ENCODE measurements at regions not wholly inside any gene's neighbourhood (a gene's known extent, or its start where the extent isn't known, plus 50 kb on each side); places are given as distances from the start of the nearest gene placed in this dataset.
A peak's percentile ranks its signal among the peaks of the same experiment; 100 is the strongest.

DNA sequence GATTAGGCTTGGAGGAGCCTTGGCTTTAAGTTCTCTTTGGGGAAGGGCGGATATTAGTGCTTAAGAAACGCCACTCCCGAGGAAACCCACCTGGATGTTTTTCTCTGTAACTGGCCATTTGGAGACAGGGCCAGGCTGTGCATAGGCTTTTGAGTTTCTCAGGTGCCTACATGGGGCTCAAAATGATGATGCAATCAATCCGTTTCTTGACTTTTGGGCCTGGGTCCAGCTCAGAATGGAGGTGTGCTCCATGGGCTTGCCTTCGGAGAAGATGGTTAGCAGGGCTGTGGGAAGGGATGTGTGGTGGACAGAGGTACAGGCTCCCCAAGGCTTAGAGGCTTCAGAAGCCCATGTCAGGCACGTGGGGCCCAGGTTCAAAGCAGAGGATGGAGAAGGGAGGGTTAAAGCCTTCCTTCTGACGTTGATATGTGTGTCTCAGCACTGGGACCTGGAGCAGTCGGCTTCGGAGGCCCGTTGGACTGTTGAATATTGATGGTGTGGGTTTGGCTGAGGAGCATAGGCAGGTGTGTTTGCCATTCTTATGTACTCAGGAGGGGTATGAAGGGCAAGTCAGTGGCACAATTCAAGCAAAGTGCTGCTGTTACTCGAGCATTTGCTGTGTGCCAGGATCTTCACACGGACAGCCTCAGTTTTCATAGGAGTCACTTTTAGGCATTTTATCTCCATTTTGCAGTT is 82.8 kb downstream of the SLC25A47 start:
- no peaks in the 10 kb centered on the region for H3K36me3 ChIP-seq (ENCODE audit: control insufficient read depth in 2 of 2, insufficient read depth in 2 of 2, low read length in 2 of 2)
- no peaks in the 10 kb centered on the region for H3K27me3 ChIP-seq (ENCODE audit: control insufficient read depth in 2 of 2, insufficient read depth in 2 of 2, low read length in 2 of 2)
- peaks cover 33 to 40% of the 10 kb centered on the region in 2 donors for H3K4me1 ChIP-seq (ENCODE audit: control insufficient read depth in 2 of 2, insufficient read depth in 2 of 2, low read length in 2 of 2)
- peak overlapping the region in 1 of 2 donors; percentile 32 for H3K4me3 ChIP-seq (ENCODE audit: low read length in 2 of 2)
- H3K9ac ChIP-seq (ENCODE audit: low read depth in 1 of 2, low read length in 2 of 2) = peak overlapping the region in 1 of 2 donors; percentile 61
- H3K9me3 ChIP-seq (ENCODE audit: control insufficient read depth in 2 of 2, low read length in 2 of 2) = no peaks in the 10 kb centered on the region
- H3K27ac ChIP-seq (ENCODE audit: low read depth in 2 of 2, low read length in 2 of 2) = peak overlapping the region; percentile 77 to 89

DNA sequence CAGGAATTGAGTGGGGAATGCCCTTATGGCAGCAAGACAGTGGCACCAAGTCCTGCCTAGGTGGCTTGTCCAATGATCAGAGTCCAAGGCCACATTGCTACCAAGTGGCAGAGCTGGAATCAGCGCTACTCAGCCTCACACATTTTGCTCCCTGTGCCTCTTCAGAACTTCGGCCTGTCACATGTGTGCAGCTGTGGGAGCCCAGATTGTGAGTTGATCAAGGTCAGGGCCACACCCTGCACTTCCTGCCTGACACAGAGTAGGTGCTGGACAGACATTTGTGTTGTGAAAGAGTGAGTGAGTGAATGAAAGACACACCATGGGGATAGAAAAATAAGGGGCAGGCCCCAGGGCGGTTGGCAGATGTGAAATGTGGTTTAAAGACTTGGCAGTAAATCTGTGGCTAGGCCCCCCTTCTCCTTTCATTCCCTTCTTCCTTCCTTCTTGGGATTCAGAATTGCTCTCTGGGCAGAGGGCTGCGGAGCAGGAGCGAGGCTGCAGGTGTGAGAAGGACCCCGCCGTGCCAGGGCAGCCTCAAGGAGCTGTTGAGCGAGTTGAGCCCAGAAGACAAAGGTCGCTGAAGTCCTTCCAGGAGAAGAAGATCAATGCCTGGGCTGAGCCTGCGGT is 83.5 kb downstream of the SLC25A47 start:
- Histone ChIP-seq H3K36me3 (ENCODE audit: control insufficient read depth in 2 of 2, insufficient read depth in 2 of 2, low read length in 2 of 2) (no peaks in the 10 kb centered on the region), H3K9me3 (ENCODE audit: control insufficient read depth in 2 of 2, low read length in 2 of 2) (no peaks in the 10 kb centered on the region), H3K27me3 (ENCODE audit: control insufficient read depth in 2 of 2, insufficient read depth in 2 of 2, low read length in 2 of 2) (no peaks in the 10 kb centered on the region), H3K9ac (ENCODE audit: low read depth in 1 of 2, low read length in 2 of 2) (peak overlapping the region in 1 of 2 donors; percentile 61), H3K4me3 (ENCODE audit: low read length in 2 of 2) (peak overlapping the region in 1 of 2 donors; percentile 32), H3K4me1 (ENCODE audit: control insufficient read depth in 2 of 2, insufficient read depth in 2 of 2, low read length in 2 of 2) (peaks cover 32 to 39% of the 10 kb centered on the region in 2 donors), H3K27ac (ENCODE audit: low read depth in 2 of 2, low read length in 2 of 2) (peak overlapping the region; percentile 77 to 89)

DNA sequence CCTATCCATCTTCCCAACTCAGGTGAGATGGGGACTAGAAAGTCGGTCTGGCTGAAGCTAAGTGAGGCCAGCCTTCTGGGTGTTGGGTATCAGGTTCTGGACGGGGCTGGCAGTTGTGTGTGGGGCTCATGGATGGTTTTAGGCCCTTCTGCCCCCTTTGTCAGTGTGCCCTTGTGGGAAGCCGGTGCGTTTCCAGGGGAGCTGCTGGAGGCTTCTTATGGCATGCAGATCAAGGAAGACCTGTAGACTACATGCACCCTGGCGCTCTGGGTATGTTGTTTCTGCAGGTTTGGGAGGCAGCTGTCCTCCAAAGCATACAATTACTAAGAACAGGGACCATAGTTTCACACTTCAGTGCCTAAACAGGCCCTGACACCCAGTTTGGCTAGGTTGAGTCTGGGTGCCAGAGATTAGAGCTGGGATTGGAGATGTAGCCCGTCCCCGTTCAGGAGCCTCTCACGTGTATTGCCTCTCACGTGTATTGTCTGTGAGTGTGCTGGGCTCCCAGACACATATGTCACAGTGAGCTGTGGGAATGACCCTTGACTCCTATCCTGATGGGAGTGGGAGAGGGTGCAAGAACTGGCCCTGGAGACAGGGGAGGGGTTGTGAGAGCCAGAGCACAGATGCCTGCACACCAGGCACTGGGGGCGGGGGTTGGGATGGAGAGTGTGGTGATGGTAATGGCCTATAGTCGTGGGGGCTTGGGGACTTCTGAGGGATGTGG is 84.4 kb downstream of the SLC25A47 start:
- H3K9ac ChIP-seq (ENCODE audit: low read depth in 1 of 2, low read length in 2 of 2) = peak overlapping the region in 1 of 2 donors; percentile 61
- peak overlapping the region; percentile 77 to 89 for H3K27ac ChIP-seq (ENCODE audit: low read depth in 2 of 2, low read length in 2 of 2)
- H3K9me3 ChIP-seq (ENCODE audit: control insufficient read depth in 2 of 2, low read length in 2 of 2) = no peaks in the 10 kb centered on the region
- H3K36me3 ChIP-seq (ENCODE audit: control insufficient read depth in 2 of 2, insufficient read depth in 2 of 2, low read length in 2 of 2) = no peaks in the 10 kb centered on the region
- H3K4me3 ChIP-seq (ENCODE audit: low read length in 2 of 2) = no peak overlapping the region
- H3K4me1 ChIP-seq (ENCODE audit: control insufficient read depth in 2 of 2, insufficient read depth in 2 of 2, low read length in 2 of 2) = peaks cover 23 to 30% of the 10 kb centered on the region in 2 donors
- no peaks in the 10 kb centered on the region for H3K27me3 ChIP-seq (ENCODE audit: control insufficient read depth in 2 of 2, insufficient read depth in 2 of 2, low read length in 2 of 2)

DNA sequence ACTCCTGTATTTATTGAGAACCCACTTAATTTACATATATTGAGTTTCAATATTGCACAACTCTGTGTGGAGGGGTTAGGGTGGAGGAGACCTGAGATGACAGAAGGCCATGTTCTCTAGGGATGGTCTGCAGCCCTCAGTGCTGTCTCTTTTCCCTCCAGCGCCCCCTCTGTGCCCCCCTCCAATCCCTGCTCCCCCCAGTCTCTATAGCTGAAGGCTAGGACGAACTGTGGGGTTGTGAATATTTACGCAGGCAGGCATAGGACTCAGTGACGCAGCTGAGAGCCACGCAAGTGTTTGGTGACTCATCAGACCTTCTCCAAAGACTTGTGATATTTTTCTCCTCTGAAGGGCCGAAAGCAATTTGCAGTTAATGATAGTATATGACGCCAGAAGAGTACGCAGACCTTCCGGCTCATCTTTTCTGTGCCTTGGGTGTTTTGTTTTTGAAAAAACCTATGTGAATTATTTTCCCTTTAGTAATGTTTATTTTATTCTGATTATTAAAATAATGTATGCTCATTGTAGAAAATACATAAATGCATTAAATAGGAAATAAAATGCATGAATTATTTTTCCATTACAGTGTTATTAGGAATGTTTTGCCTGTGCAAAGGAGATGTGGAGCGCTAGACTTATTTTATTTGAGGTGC is 85.3 kb downstream of the SLC25A47 start:
- Histone ChIP-seq H3K9me3 (ENCODE audit: control insufficient read depth in 2 of 2, low read length in 2 of 2) (no peaks in the 10 kb centered on the region), H3K4me1 (ENCODE audit: control insufficient read depth in 2 of 2, insufficient read depth in 2 of 2, low read length in 2 of 2) (peaks cover 20 to 27% of the 10 kb centered on the region in 2 donors), H3K4me3 (ENCODE audit: low read length in 2 of 2) (no peak overlapping the region), H3K27ac (ENCODE audit: low read depth in 2 of 2, low read length in 2 of 2) (no peak overlapping the region), H3K36me3 (ENCODE audit: control insufficient read depth in 2 of 2, insufficient read depth in 2 of 2, low read length in 2 of 2) (no peaks in the 10 kb centered on the region), H3K27me3 (ENCODE audit: control insufficient read depth in 2 of 2, insufficient read depth in 2 of 2, low read length in 2 of 2) (no peaks in the 10 kb centered on the region), H3K9ac (ENCODE audit: low read depth in 1 of 2, low read length in 2 of 2) (no peak overlapping the region)

GRCh38 chr14:100409003-100409360 is 85.8 kb downstream of the SLC25A47 start:
- Histone ChIP-seq H3K4me1 (ENCODE audit: control insufficient read depth in 2 of 2, insufficient read depth in 2 of 2, low read length in 2 of 2) (peaks cover 20 to 27% of the 10 kb centered on the region in 2 donors), H3K27me3 (ENCODE audit: control insufficient read depth in 2 of 2, insufficient read depth in 2 of 2, low read length in 2 of 2) (no peaks in the 10 kb centered on the region), H3K27ac (ENCODE audit: low read depth in 2 of 2, low read length in 2 of 2) (no peak overlapping the region), H3K9me3 (ENCODE audit: control insufficient read depth in 2 of 2, low read length in 2 of 2) (no peaks in the 10 kb centered on the region), H3K4me3 (ENCODE audit: low read length in 2 of 2) (no peak overlapping the region), H3K36me3 (ENCODE audit: control insufficient read depth in 2 of 2, insufficient read depth in 2 of 2, low read length in 2 of 2) (no peaks in the 10 kb centered on the region), H3K9ac (ENCODE audit: low read depth in 1 of 2, low read length in 2 of 2) (no peak overlapping the region)

DNA sequence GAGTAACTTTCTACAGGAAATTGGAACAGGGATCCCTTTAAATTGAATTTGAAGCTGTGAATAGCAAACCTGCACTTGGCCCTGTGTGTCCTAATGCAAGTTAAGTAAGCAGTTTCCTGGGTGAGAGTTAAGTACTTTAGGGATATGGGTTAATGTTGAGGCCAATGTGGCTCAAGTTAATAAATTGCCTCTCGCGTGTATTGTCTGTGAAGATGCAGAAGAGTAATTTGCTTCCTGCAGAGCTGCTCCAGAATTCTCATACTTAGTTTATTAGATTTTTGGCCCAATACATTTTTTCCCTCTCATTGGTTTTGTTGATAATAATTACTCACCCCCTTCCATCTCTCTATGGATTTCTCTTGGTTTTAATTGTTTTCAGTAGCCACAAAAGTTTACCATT is 86.5 kb downstream of the SLC25A47 start:
- Histone ChIP-seq H3K4me3 (ENCODE audit: low read length in 2 of 2) (no peak overlapping the region), H3K9ac (ENCODE audit: low read depth in 1 of 2, low read length in 2 of 2) (no peak overlapping the region), H3K9me3 (ENCODE audit: control insufficient read depth in 2 of 2, low read length in 2 of 2) (no peaks in the 10 kb centered on the region), H3K27me3 (ENCODE audit: control insufficient read depth in 2 of 2, insufficient read depth in 2 of 2, low read length in 2 of 2) (no peaks in the 10 kb centered on the region), H3K36me3 (ENCODE audit: control insufficient read depth in 2 of 2, insufficient read depth in 2 of 2, low read length in 2 of 2) (no peaks in the 10 kb centered on the region), H3K27ac (ENCODE audit: low read depth in 2 of 2, low read length in 2 of 2) (no peak overlapping the region), H3K4me1 (ENCODE audit: control insufficient read depth in 2 of 2, insufficient read depth in 2 of 2, low read length in 2 of 2) (peaks cover 20 to 27% of the 10 kb centered on the region in 2 donors)

DNA sequence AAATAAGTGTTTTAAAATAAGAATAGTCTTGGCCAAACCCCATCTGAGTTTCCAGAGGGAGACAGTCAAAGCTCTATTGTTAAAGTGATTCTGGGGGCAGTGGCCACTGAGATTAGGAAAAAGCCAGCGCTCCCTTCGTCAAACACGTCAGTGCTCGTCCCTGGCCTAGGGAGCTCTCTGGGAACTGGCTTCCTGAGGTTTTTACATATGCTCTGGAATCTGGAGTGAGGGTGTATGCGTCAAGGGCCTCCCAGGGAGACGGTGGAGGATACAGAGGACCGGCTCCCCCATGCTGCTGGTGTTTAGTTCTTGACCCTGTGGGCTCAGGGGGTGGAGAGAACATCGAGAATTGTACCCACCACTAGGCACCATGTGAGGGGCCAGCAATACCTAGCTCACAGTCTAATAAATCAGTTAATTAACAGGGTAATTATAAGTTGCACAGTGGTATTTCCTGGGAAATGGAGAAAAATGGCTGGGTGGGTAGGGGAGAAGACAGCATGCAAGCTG is 87.0 kb downstream of the SLC25A47 start:
- no peak overlapping the region for H3K27ac ChIP-seq (ENCODE audit: low read depth in 2 of 2, low read length in 2 of 2)
- H3K9me3 ChIP-seq (ENCODE audit: control insufficient read depth in 2 of 2, low read length in 2 of 2) = no peaks in the 10 kb centered on the region
- H3K4me1 ChIP-seq (ENCODE audit: control insufficient read depth in 2 of 2, insufficient read depth in 2 of 2, low read length in 2 of 2) = peaks cover 20 to 27% of the 10 kb centered on the region in 2 donors
- no peak overlapping the region for H3K9ac ChIP-seq (ENCODE audit: low read depth in 1 of 2, low read length in 2 of 2)
- H3K36me3 ChIP-seq (ENCODE audit: control insufficient read depth in 2 of 2, insufficient read depth in 2 of 2, low read length in 2 of 2) = no peaks in the 10 kb centered on the region
- H3K27me3 ChIP-seq (ENCODE audit: control insufficient read depth in 2 of 2, insufficient read depth in 2 of 2, low read length in 2 of 2) = no peaks in the 10 kb centered on the region
- no peak overlapping the region for H3K4me3 ChIP-seq (ENCODE audit: low read length in 2 of 2)

DNA sequence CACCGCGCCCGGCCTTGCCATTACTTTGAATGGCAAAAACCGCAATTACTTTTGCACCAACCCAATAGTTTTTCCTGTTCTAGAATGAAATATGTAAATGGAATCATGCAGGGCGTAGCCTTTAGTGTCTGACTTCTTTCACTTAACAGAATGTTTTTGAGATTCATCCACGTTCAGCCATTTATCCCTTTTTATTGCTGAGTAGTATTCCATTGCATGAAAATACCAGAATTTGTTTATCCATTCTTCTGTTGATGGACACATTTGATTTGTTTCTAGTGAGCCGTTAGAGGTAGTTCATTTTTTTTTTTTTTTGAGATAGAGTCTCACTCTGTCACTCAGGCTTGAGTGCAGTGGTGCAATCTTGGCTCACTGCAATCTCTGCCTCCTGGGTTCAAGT is 90.6 kb downstream of the SLC25A47 start:
- Histone ChIP-seq H3K4me3 (ENCODE audit: low read length in 2 of 2) (no peak overlapping the region), H3K36me3 (ENCODE audit: control insufficient read depth in 2 of 2, insufficient read depth in 2 of 2, low read length in 2 of 2) (no peaks in the 10 kb centered on the region), H3K9me3 (ENCODE audit: control insufficient read depth in 2 of 2, low read length in 2 of 2) (no peaks in the 10 kb centered on the region), H3K27me3 (ENCODE audit: control insufficient read depth in 2 of 2, insufficient read depth in 2 of 2, low read length in 2 of 2) (no peaks in the 10 kb centered on the region), H3K27ac (ENCODE audit: low read depth in 2 of 2, low read length in 2 of 2) (no peak overlapping the region), H3K4me1 (ENCODE audit: control insufficient read depth in 2 of 2, insufficient read depth in 2 of 2, low read length in 2 of 2) (peaks cover 10 to 22% of the 10 kb centered on the region in 2 donors), H3K9ac (ENCODE audit: low read depth in 1 of 2, low read length in 2 of 2) (no peak overlapping the region)

DNA sequence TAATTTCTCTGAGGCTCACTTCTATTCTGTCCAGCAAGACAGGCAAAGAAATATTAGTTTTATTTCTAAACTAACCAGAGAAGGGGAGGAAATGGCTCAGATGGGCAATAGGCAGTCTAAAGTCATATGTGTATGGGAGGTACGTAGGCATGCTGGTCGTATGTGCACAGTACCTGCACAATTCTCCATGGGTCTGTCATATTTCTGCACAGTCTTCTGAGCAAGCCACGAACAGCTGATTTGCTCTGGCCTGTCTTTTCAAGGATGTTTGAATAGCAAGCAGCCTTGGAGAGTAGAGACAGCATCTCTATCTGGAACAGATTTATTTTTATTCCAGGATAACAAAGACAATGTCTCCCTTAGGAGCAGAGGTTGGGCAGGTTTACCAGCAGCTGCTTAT is 92.1 kb downstream of the SLC25A47 start:
- Histone ChIP-seq H3K9ac (ENCODE audit: low read depth in 1 of 2, low read length in 2 of 2) (no peak overlapping the region), H3K27ac (ENCODE audit: low read depth in 2 of 2, low read length in 2 of 2) (no peak overlapping the region), H3K4me3 (ENCODE audit: low read length in 2 of 2) (no peak overlapping the region), H3K9me3 (ENCODE audit: control insufficient read depth in 2 of 2, low read length in 2 of 2) (no peaks in the 10 kb centered on the region), H3K36me3 (ENCODE audit: control insufficient read depth in 2 of 2, insufficient read depth in 2 of 2, low read length in 2 of 2) (no peaks in the 10 kb centered on the region), H3K27me3 (ENCODE audit: control insufficient read depth in 2 of 2, insufficient read depth in 2 of 2, low read length in 2 of 2) (no peaks in the 10 kb centered on the region), H3K4me1 (ENCODE audit: control insufficient read depth in 2 of 2, insufficient read depth in 2 of 2, low read length in 2 of 2) (peaks cover 16 to 30% of the 10 kb centered on the region in 2 donors)

Data from mucosa of rectum (tissue), 2 donors.